ENCODE measurements at regions not wholly inside any gene's neighbourhood (a gene's known extent, or its start where the extent isn't known, plus 50 kb on each side); places are given as distances from the start of the nearest gene placed in this dataset.

GRCh38 chr17:65359016-65359415 is 202.4 kb downstream of the AXIN2 start:
- no peak overlapping the region for H2AFZ ChIP-seq (ENCODE audit: low read depth, low read length)
- TF ChIP-seq, protein P1, sequence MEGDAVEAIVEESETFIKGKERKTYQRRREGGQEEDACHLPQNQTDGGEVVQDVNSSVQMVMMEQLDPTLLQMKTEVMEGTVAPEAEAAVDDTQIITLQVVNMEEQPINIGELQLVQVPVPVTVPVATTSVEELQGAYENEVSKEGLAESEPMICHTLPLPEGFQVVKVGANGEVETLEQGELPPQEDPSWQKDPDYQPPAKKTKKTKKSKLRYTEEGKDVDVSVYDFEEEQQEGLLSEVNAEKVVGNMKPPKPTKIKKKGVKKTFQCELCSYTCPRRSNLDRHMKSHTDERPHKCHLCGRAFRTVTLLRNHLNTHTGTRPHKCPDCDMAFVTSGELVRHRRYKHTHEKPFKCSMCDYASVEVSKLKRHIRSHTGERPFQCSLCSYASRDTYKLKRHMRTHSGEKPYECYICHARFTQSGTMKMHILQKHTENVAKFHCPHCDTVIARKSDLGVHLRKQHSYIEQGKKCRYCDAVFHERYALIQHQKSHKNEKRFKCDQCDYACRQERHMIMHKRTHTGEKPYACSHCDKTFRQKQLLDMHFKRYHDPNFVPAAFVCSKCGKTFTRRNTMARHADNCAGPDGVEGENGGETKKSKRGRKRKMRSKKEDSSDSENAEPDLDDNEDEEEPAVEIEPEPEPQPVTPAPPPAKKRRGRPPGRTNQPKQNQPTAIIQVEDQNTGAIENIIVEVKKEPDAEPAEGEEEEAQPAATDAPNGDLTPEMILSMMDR (IDR thresholded peaks at IDR 0.05; ENCODE audit: borderline replicate concordance, extremely low read depth, low read length, poor library complexity, severe bottlenecking) = no peak
- no peak for TF ChIP-seq EZH2 (IDR thresholded peaks at IDR 0.05; ENCODE audit: borderline replicate concordance, low read depth, low read length, severe bottlenecking)
- no peaks in the 10 kb centered on the region for H3K4me1 ChIP-seq (ENCODE audit: insufficient read depth, low read length)
- H3K4me2 ChIP-seq (ENCODE audit: insufficient read depth, low read length) = no peak overlapping the region
- H3K27me3 ChIP-seq (ENCODE audit: insufficient read depth, low read length, poor library complexity) = peaks cover 26% of the 10 kb centered on the region
- no peak overlapping the region for H3K9ac ChIP-seq (ENCODE audit: low read depth, low read length)
- no peak overlapping the region for H3K4me3 ChIP-seq (ENCODE audit: low read depth in 1 of 2, low read length in 2 of 2)
- H3K27ac ChIP-seq (ENCODE audit: low read length) = no peak overlapping the region
- H3K9me3 ChIP-seq (ENCODE audit: insufficient read depth, low read length, severe bottlenecking) = no peaks in the 10 kb centered on the region
- H4K20me1 ChIP-seq (ENCODE audit: insufficient read depth, low read length) = no peaks in the 10 kb centered on the region
- ATAC-seq (ENCODE audit: insufficient read depth, low read depth) = no peak
- no peak for DNase-seq
- no peaks in the 10 kb centered on the region for H3K36me3 ChIP-seq (ENCODE audit: insufficient read depth, low read length)
- no peaks in the 10 kb centered on the region for H3K79me2 ChIP-seq (ENCODE audit: insufficient read depth, low read length)

GRCh38 chr17:65356536-65356935 is 204.9 kb downstream of the AXIN2 start:
- Histone ChIP-seq H3K4me1 (ENCODE audit: insufficient read depth, low read length) (no peaks in the 10 kb centered on the region), H3K36me3 (ENCODE audit: insufficient read depth, low read length) (no peaks in the 10 kb centered on the region), H3K9ac (ENCODE audit: low read depth, low read length) (no peak overlapping the region), H3K4me3 (ENCODE audit: low read depth in 1 of 2, low read length in 2 of 2) (no peak overlapping the region), H3K9me3 (ENCODE audit: insufficient read depth, low read length, severe bottlenecking) (no peaks in the 10 kb centered on the region), H2AFZ (ENCODE audit: low read depth, low read length) (no peak overlapping the region), H3K79me2 (ENCODE audit: insufficient read depth, low read length) (no peaks in the 10 kb centered on the region), H3K27me3 (ENCODE audit: insufficient read depth, low read length, poor library complexity) (peaks cover 26% of the 10 kb centered on the region), H3K27ac (ENCODE audit: low read length) (no peak overlapping the region), H4K20me1 (ENCODE audit: insufficient read depth, low read length) (no peaks in the 10 kb centered on the region), H3K4me2 (ENCODE audit: insufficient read depth, low read length) (no peak overlapping the region)
- TF ChIP-seq, protein P1 (IDR thresholded peaks at IDR 0.05; ENCODE audit: borderline replicate concordance, extremely low read depth, low read length, poor library complexity, severe bottlenecking) = no peak
- TF ChIP-seq EZH2 (IDR thresholded peaks at IDR 0.05; ENCODE audit: borderline replicate concordance, low read depth, low read length, severe bottlenecking) = no peak
- ATAC-seq (ENCODE audit: insufficient read depth, low read depth) (no peak), DNase-seq (no peak)

DNA sequence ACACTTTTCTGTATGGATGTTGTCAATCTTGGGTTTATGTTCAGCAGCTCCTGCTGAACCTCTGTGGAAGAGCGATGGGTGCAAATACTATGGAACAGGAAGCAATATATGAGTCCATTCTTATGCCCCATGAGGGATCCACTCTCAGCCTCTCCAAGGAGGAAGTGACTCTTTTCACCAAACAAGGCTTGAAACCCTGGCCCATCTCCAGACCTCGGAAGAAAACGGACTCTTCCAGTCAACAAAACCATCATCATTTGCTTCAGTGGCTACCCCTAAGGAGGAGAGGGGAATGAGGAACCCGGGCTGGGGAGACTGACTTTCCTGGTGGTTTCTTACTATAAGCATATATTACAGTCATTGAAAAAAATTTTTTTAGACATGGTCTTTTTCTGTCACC is 206.2 kb downstream of the AXIN2 start:
- ATAC-seq (ENCODE audit: insufficient read depth, low read depth) (no peak), DNase-seq (no peak)
- Histone ChIP-seq H3K4me3 (ENCODE audit: low read depth in 1 of 2, low read length in 2 of 2) (no peak overlapping the region), H3K27me3 (ENCODE audit: insufficient read depth, low read length, poor library complexity) (peaks cover 26% of the 10 kb centered on the region), H4K20me1 (ENCODE audit: insufficient read depth, low read length) (no peaks in the 10 kb centered on the region), H3K27ac (ENCODE audit: low read length) (no peak overlapping the region), H3K9ac (ENCODE audit: low read depth, low read length) (no peak overlapping the region), H3K36me3 (ENCODE audit: insufficient read depth, low read length) (no peaks in the 10 kb centered on the region), H3K9me3 (ENCODE audit: insufficient read depth, low read length, severe bottlenecking) (no peaks in the 10 kb centered on the region), H3K79me2 (ENCODE audit: insufficient read depth, low read length) (no peaks in the 10 kb centered on the region), H3K4me2 (ENCODE audit: insufficient read depth, low read length) (no peak overlapping the region), H3K4me1 (ENCODE audit: insufficient read depth, low read length) (no peaks in the 10 kb centered on the region), H2AFZ (ENCODE audit: low read depth, low read length) (no peak overlapping the region)
- TF ChIP-seq EZH2 (IDR thresholded peaks at IDR 0.05; ENCODE audit: borderline replicate concordance, low read depth, low read length, severe bottlenecking) = no peak
- TF ChIP-seq, protein P1 (IDR thresholded peaks at IDR 0.05; ENCODE audit: borderline replicate concordance, extremely low read depth, low read length, poor library complexity, severe bottlenecking) = no peak

- Histone ChIP-seq H3K9ac (ENCODE audit: low read depth, low read length) (no peak overlapping the region), H4K20me1 (ENCODE audit: insufficient read depth, low read length) (no peaks in the 10 kb centered on the region), H3K36me3 (ENCODE audit: insufficient read depth, low read length) (no peaks in the 10 kb centered on the region), H3K27me3 (ENCODE audit: insufficient read depth, low read length, poor library complexity) (peaks cover 3% of the 10 kb centered on the region), H2AFZ (ENCODE audit: low read depth, low read length) (no peak overlapping the region), H3K9me3 (ENCODE audit: insufficient read depth, low read length, severe bottlenecking) (no peaks in the 10 kb centered on the region), H3K4me3 (ENCODE audit: low read depth in 1 of 2, low read length in 2 of 2) (no peak overlapping the region), H3K79me2 (ENCODE audit: insufficient read depth, low read length) (no peaks in the 10 kb centered on the region), H3K4me1 (ENCODE audit: insufficient read depth, low read length) (no peaks in the 10 kb centered on the region), H3K4me2 (ENCODE audit: insufficient read depth, low read length) (no peak overlapping the region), H3K27ac (ENCODE audit: low read length) (no peak overlapping the region)
- ATAC-seq (ENCODE audit: insufficient read depth, low read depth) (no peak), DNase-seq (no peak)
- TF ChIP-seq EZH2 (IDR thresholded peaks at IDR 0.05; ENCODE audit: borderline replicate concordance, low read depth, low read length, severe bottlenecking) = no peak
- TF ChIP-seq, protein P1 (IDR thresholded peaks at IDR 0.05; ENCODE audit: borderline replicate concordance, extremely low read depth, low read length, poor library complexity, severe bottlenecking) = no peak
Measured at GRCh38 chr17:65349916-65350315, 211.5 kb downstream of the AXIN2 start.

Measured in DND-41 (cell line).